ENCODE measurements at regions not wholly inside any gene's neighbourhood (a gene's known extent, or its start where the extent isn't known, plus 50 kb on each side); places are given as distances from the start of the nearest gene placed in this dataset.

DNA sequence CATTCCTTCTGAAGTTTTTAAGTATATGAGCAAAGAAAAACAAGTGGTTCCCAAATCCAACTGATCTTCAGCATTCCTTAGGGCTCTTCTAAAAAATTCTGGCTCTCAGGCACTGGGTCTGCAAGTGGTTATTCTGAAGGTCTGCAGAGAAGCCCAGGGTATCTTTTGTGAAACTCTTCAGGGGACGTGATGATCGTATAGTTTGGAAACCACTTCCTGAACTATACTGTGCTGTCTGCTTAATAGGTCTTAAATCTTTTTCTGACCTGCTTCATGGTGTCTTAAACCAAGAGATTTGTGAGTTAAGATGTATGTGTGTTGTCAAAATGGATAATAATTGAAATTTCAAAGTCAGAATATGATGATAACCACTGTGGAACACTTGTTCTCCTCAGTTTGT is 115.5 kb downstream of the LHX9 start:
- Histone ChIP-seq H3K36me3 (ENCODE audit: control insufficient read depth, insufficient read depth, low read length) (no peaks in the 10 kb centered on the region), H3K4me1 (ENCODE audit: control insufficient read depth, insufficient read depth, low read length) (no peaks in the 10 kb centered on the region)

DNA sequence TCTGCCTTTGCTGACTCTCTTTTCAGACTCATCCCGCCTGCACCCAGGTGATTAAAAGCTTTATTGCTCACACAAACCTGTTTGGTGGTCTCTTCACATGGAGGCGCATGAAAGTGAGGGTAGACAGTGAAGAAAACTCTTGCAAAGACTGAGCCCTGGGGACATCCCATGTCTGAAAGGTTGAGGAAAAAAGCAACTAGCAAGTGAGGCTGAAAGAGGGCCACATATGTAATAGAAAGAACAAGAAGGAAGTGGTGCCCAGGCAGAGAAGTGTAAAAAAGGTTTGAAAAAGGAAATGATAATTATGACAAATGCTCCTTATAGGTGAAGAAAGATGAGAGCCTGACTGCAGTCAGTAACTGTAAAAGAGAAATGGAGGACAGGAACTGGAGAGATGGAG is 115.9 kb upstream of the NEK7 start:
- no peak overlapping the region for H3K9ac ChIP-seq (ENCODE audit: low read length)
- H3K27me3 ChIP-seq (ENCODE audit: control insufficient read depth, insufficient read depth, low read length): no peaks in the 10 kb centered on the region
- H3K4me3 ChIP-seq (ENCODE audit: low read depth, low read length): no peak overlapping the region
- H3K9me3 ChIP-seq (ENCODE audit: control insufficient read depth, insufficient read depth, low read depth, low read length): no peaks in the 10 kb centered on the region
- H3K27ac ChIP-seq (ENCODE audit: low read depth, low read length): no peak overlapping the region
- H3K36me3 ChIP-seq (ENCODE audit: control insufficient read depth, insufficient read depth, low read length): no peaks in the 10 kb centered on the region
- no peaks in the 10 kb centered on the region for H3K4me1 ChIP-seq (ENCODE audit: control insufficient read depth, insufficient read depth, low read length)

More for the DNA sequence above, 115.5 kb downstream of the LHX9 start:
- Histone ChIP-seq H3K9me3 (ENCODE audit: control insufficient read depth, insufficient read depth, low read depth, low read length) (peaks cover 6% of the 10 kb centered on the region), H3K27me3 (ENCODE audit: control insufficient read depth, insufficient read depth, low read length) (no peaks in the 10 kb centered on the region), H3K27ac (ENCODE audit: low read depth, low read length) (no peak overlapping the region), H3K9ac (ENCODE audit: low read length) (no peak overlapping the region), H3K4me3 (ENCODE audit: low read depth, low read length) (no peak overlapping the region)

DNA sequence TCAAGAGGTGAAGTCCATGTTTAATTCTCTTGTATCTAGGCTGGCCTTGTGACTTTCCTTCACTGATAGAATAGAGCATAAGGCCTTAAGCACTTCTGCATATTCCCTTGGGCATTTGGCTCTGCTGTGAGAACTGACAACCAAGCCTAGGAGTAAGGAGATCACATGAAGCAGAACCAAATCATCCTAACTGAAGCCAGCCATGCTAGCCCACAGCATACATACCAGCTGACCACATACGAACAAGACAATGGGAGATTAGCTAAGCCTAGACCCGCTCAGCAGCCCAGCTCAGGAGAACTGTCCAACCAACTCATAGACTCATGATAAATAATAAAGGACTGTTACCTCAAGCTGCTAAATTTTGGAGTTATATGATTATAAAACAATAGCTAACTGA is 114.6 kb upstream of the NEK7 start:
- Histone ChIP-seq H3K36me3 (ENCODE audit: control insufficient read depth, insufficient read depth, low read length) (no peaks in the 10 kb centered on the region), H3K4me1 (ENCODE audit: control insufficient read depth, insufficient read depth, low read length) (no peaks in the 10 kb centered on the region), H3K9ac (ENCODE audit: low read length) (no peak overlapping the region), H3K9me3 (ENCODE audit: control insufficient read depth, insufficient read depth, low read depth, low read length) (no peaks in the 10 kb centered on the region), H3K27me3 (ENCODE audit: control insufficient read depth, insufficient read depth, low read length) (no peaks in the 10 kb centered on the region), H3K4me3 (ENCODE audit: low read depth, low read length) (no peak overlapping the region), H3K27ac (ENCODE audit: low read depth, low read length) (no peak overlapping the region)

DNA sequence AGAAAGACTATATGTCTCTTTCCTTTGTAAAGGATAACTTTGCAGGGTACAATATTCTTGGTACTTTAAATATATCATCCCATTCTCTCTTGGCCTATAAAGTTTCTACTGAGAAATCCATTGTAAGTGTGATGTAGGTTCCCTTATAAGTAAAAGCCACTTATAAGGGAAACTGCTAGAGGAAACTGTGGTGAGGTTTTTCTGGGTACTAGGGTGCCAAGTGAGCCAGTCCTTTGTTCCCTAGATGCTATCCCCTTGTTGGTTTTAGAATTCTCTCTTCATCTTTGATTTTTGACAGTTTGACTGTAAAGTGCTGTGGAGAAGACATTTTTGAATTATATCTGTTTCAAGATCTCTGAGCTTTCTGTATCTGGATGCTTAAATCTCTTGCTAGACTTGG is 108.9 kb upstream of the NEK7 start:
- Histone ChIP-seq H3K36me3 (ENCODE audit: control insufficient read depth, insufficient read depth, low read length) (no peaks in the 10 kb centered on the region), H3K4me3 (ENCODE audit: low read depth, low read length) (no peak overlapping the region), H3K9me3 (ENCODE audit: control insufficient read depth, insufficient read depth, low read depth, low read length) (no peaks in the 10 kb centered on the region), H3K9ac (ENCODE audit: low read length) (no peak overlapping the region), H3K27ac (ENCODE audit: low read depth, low read length) (no peak overlapping the region), H3K4me1 (ENCODE audit: control insufficient read depth, insufficient read depth, low read length) (no peaks in the 10 kb centered on the region), H3K27me3 (ENCODE audit: control insufficient read depth, insufficient read depth, low read length) (no peaks in the 10 kb centered on the region)

DNA sequence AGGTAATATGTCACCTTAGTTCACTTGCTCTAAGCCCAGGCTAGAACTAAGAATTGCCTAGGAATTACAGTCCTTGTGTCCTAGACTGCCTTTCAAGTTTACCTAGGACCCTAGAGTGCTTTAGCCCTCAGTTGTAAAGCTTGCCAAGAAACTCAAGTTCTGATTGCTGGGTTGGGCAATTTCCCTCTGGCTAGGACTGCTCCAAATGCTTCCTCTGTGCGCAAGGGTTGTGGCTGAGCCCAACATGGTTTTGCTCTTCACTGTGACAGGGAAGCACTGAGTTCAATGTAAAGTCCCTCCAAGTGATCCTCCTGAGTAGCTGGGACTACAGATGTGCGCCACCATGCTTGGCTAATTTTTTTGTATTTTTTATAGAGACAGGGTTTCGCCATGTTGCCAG is 102.3 kb upstream of the NEK7 start:
- H3K9ac ChIP-seq (ENCODE audit: low read length): no peak overlapping the region
- H3K27me3 ChIP-seq (ENCODE audit: control insufficient read depth, insufficient read depth, low read length): no peaks in the 10 kb centered on the region
- H3K27ac ChIP-seq (ENCODE audit: low read depth, low read length): no peak overlapping the region
- no peaks in the 10 kb centered on the region for H3K9me3 ChIP-seq (ENCODE audit: control insufficient read depth, insufficient read depth, low read depth, low read length)
- H3K4me3 ChIP-seq (ENCODE audit: low read depth, low read length): no peak overlapping the region
- H3K36me3 ChIP-seq (ENCODE audit: control insufficient read depth, insufficient read depth, low read length): no peaks in the 10 kb centered on the region
- H3K4me1 ChIP-seq (ENCODE audit: control insufficient read depth, insufficient read depth, low read length): no peaks in the 10 kb centered on the region

DNA sequence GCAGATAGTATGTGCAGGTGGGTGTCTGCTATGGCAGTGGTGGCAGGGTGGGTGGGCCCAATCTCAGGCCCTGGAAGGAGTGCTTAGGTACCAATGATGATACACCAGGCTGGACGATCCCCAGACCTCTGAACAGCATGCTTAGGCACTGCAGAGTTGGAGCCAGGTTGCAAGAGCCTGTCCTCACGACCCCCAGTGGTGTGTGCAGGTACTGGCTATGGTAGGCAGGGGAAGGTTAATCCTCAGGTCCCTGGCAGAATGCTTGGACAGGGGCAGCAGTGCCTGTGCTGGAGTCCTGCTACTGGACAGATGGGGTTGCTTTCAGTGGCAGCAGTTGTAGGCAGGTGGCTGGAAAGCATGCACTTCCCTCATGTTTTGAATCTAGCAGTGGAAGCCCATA is 100.5 kb upstream of the NEK7 start:
- Histone ChIP-seq H3K27ac (ENCODE audit: low read depth, low read length) (no peak overlapping the region), H3K4me3 (ENCODE audit: low read depth, low read length) (no peak overlapping the region), H3K9ac (ENCODE audit: low read length) (no peak overlapping the region), H3K9me3 (ENCODE audit: control insufficient read depth, insufficient read depth, low read depth, low read length) (no peaks in the 10 kb centered on the region), H3K36me3 (ENCODE audit: control insufficient read depth, insufficient read depth, low read length) (no peaks in the 10 kb centered on the region), H3K27me3 (ENCODE audit: control insufficient read depth, insufficient read depth, low read length) (no peaks in the 10 kb centered on the region), H3K4me1 (ENCODE audit: control insufficient read depth, insufficient read depth, low read length) (no peaks in the 10 kb centered on the region)

DNA sequence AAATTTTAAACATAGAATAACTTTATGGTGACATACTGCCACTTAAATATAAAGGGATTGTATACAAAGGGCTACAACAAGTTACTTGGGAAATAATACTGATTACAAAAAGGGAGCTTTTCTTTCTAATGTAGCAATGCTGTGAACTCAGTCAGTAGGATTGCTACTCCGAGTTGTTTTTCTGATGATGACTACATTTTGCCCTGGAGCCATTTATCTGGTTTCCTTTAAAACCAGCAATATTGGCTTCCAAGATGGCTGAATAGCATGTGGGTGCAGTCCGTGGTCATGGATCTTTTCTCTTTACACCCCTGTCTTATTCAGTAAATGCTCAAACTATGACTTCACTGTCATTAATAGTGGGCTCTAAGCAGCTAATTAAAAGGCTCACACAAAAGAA is 92.6 kb upstream of the NEK7 start:
- H3K27ac ChIP-seq (ENCODE audit: low read depth, low read length): no peak overlapping the region
- H3K9me3 ChIP-seq (ENCODE audit: control insufficient read depth, insufficient read depth, low read depth, low read length): no peaks in the 10 kb centered on the region
- H3K9ac ChIP-seq (ENCODE audit: low read length): no peak overlapping the region
- H3K27me3 ChIP-seq (ENCODE audit: control insufficient read depth, insufficient read depth, low read length): no peaks in the 10 kb centered on the region
- no peak overlapping the region for H3K4me3 ChIP-seq (ENCODE audit: low read depth, low read length)
- H3K4me1 ChIP-seq (ENCODE audit: control insufficient read depth, insufficient read depth, low read length): no peaks in the 10 kb centered on the region
- H3K36me3 ChIP-seq (ENCODE audit: control insufficient read depth, insufficient read depth, low read length): no peaks in the 10 kb centered on the region

DNA sequence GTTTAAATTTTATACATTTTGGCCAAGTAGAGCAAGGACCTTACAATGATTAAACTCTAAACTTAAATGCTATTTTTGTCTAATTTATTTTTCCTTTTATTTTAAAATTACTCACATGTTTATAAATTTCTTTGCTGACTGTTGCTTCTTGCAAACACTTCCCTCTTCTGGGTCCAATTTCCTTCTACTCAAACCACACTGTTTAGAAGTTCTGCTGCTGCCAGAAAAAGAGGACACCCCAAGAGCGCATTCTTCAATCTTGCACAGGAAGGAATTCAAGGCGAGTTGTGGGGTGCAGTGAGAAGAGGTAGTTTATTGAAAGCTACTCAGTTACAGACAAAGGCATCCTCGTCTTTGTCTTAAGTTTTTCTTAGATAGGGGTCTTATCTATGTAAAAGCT is 88.5 kb upstream of the NEK7 start:
- Histone ChIP-seq H3K9me3 (ENCODE audit: control insufficient read depth, insufficient read depth, low read depth, low read length) (no peaks in the 10 kb centered on the region), H3K27me3 (ENCODE audit: control insufficient read depth, insufficient read depth, low read length) (no peaks in the 10 kb centered on the region), H3K36me3 (ENCODE audit: control insufficient read depth, insufficient read depth, low read length) (no peaks in the 10 kb centered on the region), H3K4me1 (ENCODE audit: control insufficient read depth, insufficient read depth, low read length) (no peaks in the 10 kb centered on the region), H3K27ac (ENCODE audit: low read depth, low read length) (no peak overlapping the region), H3K9ac (ENCODE audit: low read length) (no peak overlapping the region), H3K4me3 (ENCODE audit: low read depth, low read length) (no peak overlapping the region)

DNA sequence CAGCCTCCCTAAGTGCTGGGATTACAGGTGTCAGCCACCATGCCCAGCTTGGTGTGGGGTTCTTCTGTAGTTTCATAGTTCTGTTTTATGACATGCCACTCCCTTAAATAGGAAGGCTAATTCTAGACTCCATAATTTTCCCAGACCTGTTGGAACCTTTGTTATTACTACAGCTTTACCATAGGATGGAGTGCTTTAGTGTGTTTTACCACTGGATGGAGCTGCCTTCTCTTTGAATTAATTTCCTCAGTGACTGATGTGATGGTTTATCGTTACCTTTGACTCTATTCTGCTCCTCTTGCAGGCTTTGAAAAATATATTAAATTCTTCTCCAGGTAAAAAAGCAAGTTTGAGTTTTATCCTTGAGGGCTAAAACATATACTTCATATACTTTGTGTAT is 84.6 kb upstream of the NEK7 start:
- Histone ChIP-seq H3K27ac (ENCODE audit: low read depth, low read length) (no peak overlapping the region), H3K27me3 (ENCODE audit: control insufficient read depth, insufficient read depth, low read length) (no peaks in the 10 kb centered on the region), H3K4me1 (ENCODE audit: control insufficient read depth, insufficient read depth, low read length) (no peaks in the 10 kb centered on the region), H3K4me3 (ENCODE audit: low read depth, low read length) (no peak overlapping the region), H3K36me3 (ENCODE audit: control insufficient read depth, insufficient read depth, low read length) (no peaks in the 10 kb centered on the region), H3K9ac (ENCODE audit: low read length) (no peak overlapping the region), H3K9me3 (ENCODE audit: control insufficient read depth, insufficient read depth, low read depth, low read length) (no peaks in the 10 kb centered on the region)

DNA sequence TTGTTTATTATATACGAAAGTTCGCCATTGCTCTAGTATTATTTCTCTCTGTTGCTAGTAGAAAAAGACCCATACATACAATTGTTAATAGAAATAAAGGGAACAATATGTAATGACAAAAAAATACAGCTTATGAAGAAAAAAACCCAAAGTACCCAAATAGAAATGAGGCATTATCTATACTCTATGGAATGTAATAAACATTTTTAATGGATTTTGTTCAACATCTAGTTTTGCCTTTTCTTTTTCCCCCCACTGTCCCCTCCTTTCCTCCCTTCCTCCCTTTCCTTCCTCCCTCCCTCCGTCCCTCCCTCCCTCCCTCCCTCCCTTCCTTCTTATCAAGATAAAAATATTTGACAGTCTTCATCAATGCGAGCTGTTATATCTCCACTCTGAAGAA is 81.5 kb upstream of the NEK7 start:
- Histone ChIP-seq H3K4me3 (ENCODE audit: low read depth, low read length) (no peak overlapping the region), H3K9me3 (ENCODE audit: control insufficient read depth, insufficient read depth, low read depth, low read length) (peaks cover 4% of the 10 kb centered on the region; the same call in 1 of the 2 replicates)

DNA sequence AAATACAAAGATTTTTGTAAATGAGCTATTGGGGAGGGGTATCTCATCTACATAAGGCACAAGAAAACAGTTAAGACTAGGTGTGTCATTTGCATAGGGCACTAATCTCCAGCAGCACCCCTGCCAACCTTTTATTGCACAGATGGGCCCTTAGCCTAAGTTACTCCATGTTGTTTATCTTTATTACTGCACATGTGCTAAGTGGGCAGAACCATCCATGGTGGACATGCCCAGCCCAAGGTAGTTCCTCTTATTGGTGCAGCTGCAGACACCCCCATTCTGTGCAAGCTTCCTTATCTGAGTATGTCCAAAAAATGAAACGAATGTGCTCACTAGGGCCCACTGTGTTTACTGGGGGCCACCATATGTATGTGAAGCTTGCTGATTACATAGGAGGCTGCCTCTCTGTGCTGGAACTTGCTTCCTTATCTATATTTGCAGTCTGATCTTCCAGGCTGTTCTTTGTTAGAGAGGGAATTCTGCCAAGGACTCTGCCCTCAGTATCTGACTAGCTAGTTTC is 77.3 kb upstream of the NEK7 start:
- H3K9ac ChIP-seq (ENCODE audit: low read length): no peak overlapping the region
- peaks cover 4% of the 10 kb centered on the region; the same call in 1 of the 2 replicates for H3K9me3 ChIP-seq (ENCODE audit: control insufficient read depth, insufficient read depth, low read depth, low read length)
- no peaks in the 10 kb centered on the region for H3K27me3 ChIP-seq (ENCODE audit: control insufficient read depth, insufficient read depth, low read length)
- H3K4me3 ChIP-seq (ENCODE audit: low read depth, low read length): no peak overlapping the region
- H3K27ac ChIP-seq (ENCODE audit: low read depth, low read length): no peak overlapping the region
- peaks cover 5% of the 10 kb centered on the region; the same call in 1 of the 2 replicates for H3K4me1 ChIP-seq (ENCODE audit: control insufficient read depth, insufficient read depth, low read length)
- H3K36me3 ChIP-seq (ENCODE audit: control insufficient read depth, insufficient read depth, low read length): no peaks in the 10 kb centered on the region

More for the DNA sequence above, 81.5 kb upstream of the NEK7 start:
- no peak overlapping the region for H3K27ac ChIP-seq (ENCODE audit: low read depth, low read length)
- no peak overlapping the region for H3K9ac ChIP-seq (ENCODE audit: low read length)
- no peaks in the 10 kb centered on the region for H3K36me3 ChIP-seq (ENCODE audit: control insufficient read depth, insufficient read depth, low read length)
- H3K4me1 ChIP-seq (ENCODE audit: control insufficient read depth, insufficient read depth, low read length): no peaks in the 10 kb centered on the region
- no peaks in the 10 kb centered on the region for H3K27me3 ChIP-seq (ENCODE audit: control insufficient read depth, insufficient read depth, low read length)

DNA sequence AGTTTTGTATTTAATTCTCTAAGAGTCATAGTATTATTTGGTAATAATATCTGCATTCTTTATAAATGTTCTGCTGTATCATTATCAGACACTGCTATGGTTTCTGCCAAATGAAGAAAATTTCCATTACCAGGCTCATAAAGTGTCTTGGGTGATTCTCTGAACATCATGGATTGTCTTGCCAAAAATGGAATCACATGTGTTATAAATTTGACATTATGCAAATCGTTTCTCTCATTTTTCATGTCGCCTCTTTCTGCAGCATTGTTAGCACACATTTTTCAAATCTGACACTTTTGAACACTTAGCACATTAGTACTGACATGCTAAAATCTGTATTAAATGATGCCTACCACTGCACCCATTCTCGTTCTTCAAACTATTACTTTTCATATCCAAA is 74.2 kb upstream of the NEK7 start:
- no peak overlapping the region for H3K4me3 ChIP-seq (ENCODE audit: low read depth, low read length)

More for the DNA sequence above, 74.2 kb upstream of the NEK7 start:
- peaks cover 4% of the 10 kb centered on the region; the same call in 1 of the 2 replicates for H3K9me3 ChIP-seq (ENCODE audit: control insufficient read depth, insufficient read depth, low read depth, low read length)
- H3K36me3 ChIP-seq (ENCODE audit: control insufficient read depth, insufficient read depth, low read length): no peaks in the 10 kb centered on the region
- H3K27me3 ChIP-seq (ENCODE audit: control insufficient read depth, insufficient read depth, low read length): no peaks in the 10 kb centered on the region
- H3K9ac ChIP-seq (ENCODE audit: low read length): no peak overlapping the region
- H3K27ac ChIP-seq (ENCODE audit: low read depth, low read length): no peak overlapping the region
- peaks cover 7% of the 10 kb centered on the region; the same call in 1 of the 2 replicates for H3K4me1 ChIP-seq (ENCODE audit: control insufficient read depth, insufficient read depth, low read length)

All from HUES6 (cell line).